ENCODE measurements at regions not wholly inside any gene's neighbourhood (a gene's known extent, or its start where the extent isn't known, plus 50 kb on each side); places are given as distances from the start of the nearest gene placed in this dataset.

DNA sequence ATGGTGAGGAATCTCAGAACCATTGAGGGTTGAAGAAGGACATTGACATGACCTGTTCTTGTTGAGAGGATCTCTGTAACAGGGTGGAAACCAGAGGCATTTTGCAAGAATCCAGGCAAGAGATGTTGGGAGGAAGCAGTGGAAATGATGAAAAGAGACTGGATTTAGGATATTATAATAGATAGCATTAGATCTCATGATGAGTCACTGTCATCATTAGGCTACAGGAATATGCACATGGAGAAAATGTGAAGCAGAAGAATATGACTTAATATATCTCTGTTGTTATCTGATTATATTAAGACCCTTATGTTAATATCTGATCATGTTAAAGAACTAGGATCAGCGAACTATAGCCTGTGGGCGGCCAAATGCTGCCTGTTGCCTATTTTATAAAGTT is 393.0 kb upstream of the MTPN start:
- Histone ChIP-seq H3K27me3 (no peaks in the 10 kb centered on the region), H3K4me3 (no peak overlapping the region), H3K4me1 (no peaks in the 10 kb centered on the region), H3K27ac (no peak overlapping the region), H3K36me3 (no peaks in the 10 kb centered on the region), H3K9me3 (no peaks in the 10 kb centered on the region)
- TF ChIP-seq POLR2A (IDR thresholded peaks at IDR 0.05) = no peak
- TF ChIP-seq, protein P1, sequence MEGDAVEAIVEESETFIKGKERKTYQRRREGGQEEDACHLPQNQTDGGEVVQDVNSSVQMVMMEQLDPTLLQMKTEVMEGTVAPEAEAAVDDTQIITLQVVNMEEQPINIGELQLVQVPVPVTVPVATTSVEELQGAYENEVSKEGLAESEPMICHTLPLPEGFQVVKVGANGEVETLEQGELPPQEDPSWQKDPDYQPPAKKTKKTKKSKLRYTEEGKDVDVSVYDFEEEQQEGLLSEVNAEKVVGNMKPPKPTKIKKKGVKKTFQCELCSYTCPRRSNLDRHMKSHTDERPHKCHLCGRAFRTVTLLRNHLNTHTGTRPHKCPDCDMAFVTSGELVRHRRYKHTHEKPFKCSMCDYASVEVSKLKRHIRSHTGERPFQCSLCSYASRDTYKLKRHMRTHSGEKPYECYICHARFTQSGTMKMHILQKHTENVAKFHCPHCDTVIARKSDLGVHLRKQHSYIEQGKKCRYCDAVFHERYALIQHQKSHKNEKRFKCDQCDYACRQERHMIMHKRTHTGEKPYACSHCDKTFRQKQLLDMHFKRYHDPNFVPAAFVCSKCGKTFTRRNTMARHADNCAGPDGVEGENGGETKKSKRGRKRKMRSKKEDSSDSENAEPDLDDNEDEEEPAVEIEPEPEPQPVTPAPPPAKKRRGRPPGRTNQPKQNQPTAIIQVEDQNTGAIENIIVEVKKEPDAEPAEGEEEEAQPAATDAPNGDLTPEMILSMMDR (IDR thresholded peaks at IDR 0.05 in 4 of 5, conservative IDR thresholded peaks at IDR 0.05 in 1 of 5) = no peak
- DNase-seq (no peak), ATAC-seq (no peak)
- intact Hi-C loops (cut with DNase I; ENCODE audit: low total_unique reads) (no loop called here), in situ Hi-C loops (cut with MboI; ENCODE audit: low sequenced_read_pairs in 4 of 4) (no loop called here)

DNA sequence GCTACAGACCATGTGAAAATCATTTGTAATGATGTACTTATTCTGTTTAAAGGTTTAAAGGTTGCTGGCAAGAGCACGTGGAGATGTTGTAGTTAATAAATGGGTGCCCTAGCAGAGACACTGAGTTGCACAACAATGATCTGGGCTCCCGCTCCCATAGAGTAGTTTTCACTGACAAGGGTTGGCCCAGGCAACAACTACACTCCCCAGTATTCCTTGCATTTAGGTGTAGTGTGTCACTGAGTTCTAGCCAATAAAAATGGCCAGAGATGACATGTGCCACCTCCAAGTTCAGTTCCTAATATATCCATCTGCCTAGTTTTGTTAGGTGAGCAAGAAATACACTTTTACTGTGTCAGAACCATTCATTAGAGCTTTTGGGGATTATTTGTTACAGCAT is 392.1 kb upstream of the MTPN start:
- intact Hi-C loops (cut with DNase I; ENCODE audit: low total_unique reads) = no loop called here
- no peak for TF ChIP-seq POLR2A (IDR thresholded peaks at IDR 0.05)
- TF ChIP-seq, protein P1 (IDR thresholded peaks at IDR 0.05 in 4 of 5, conservative IDR thresholded peaks at IDR 0.05 in 1 of 5) = no peak

DNA sequence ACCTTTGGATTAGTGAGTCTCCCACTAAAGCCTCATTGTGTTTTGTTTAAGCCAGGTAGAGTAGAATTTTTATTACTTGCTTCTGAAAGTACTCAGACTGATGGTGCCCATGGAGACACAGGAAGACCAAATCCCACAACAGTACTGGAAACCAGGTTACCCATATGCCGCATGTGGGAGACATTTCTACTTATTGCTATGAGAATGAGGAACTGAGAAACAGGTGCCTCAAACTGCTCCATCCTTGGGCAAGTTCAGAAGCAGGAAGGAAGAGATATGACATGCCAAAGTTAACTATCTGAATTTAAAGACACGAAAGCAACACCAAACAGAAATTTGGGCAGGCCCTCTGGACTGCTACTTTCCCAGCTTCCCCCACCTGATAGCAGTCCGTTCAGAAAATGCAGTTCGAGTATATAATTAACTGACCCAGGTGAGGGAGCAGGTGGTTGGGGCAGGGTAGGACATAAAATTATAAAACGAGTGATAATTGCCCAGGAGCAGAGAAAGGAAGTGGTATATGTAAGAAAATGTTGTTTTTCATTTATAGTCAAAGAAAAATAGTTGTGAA is 382.3 kb upstream of the MTPN start:
- Histone ChIP-seq H3K9me3 (no peaks in the 10 kb centered on the region), H3K4me1 (no peaks in the 10 kb centered on the region), H3K4me3 (no peak overlapping the region), H3K36me3 (no peaks in the 10 kb centered on the region), H3K27me3 (no peaks in the 10 kb centered on the region), H3K27ac (no peak overlapping the region)
- intact Hi-C loops (cut with DNase I; ENCODE audit: low total_unique reads) = no loop called here
- in situ Hi-C loops (cut with MboI; ENCODE audit: low sequenced_read_pairs in 4 of 4) = no loop called here
- ATAC-seq = no peak
- TF ChIP-seq, protein P1 (IDR thresholded peaks at IDR 0.05 in 4 of 5, conservative IDR thresholded peaks at IDR 0.05 in 1 of 5) = no peak
- no peak for TF ChIP-seq POLR2A (IDR thresholded peaks at IDR 0.05)
- DNase-seq = no peak

More for the DNA sequence above, 392.1 kb upstream of the MTPN start:
- H3K27me3 ChIP-seq = no peaks in the 10 kb centered on the region
- H3K36me3 ChIP-seq = no peaks in the 10 kb centered on the region
- no peaks in the 10 kb centered on the region for H3K9me3 ChIP-seq
- no peaks in the 10 kb centered on the region for H3K4me1 ChIP-seq
- no peak overlapping the region for H3K27ac ChIP-seq
- no peak overlapping the region for H3K4me3 ChIP-seq
- in situ Hi-C loops (cut with MboI; ENCODE audit: low sequenced_read_pairs in 4 of 4) = no loop called here
- no peak for ATAC-seq
- DNase-seq = no peak

DNA sequence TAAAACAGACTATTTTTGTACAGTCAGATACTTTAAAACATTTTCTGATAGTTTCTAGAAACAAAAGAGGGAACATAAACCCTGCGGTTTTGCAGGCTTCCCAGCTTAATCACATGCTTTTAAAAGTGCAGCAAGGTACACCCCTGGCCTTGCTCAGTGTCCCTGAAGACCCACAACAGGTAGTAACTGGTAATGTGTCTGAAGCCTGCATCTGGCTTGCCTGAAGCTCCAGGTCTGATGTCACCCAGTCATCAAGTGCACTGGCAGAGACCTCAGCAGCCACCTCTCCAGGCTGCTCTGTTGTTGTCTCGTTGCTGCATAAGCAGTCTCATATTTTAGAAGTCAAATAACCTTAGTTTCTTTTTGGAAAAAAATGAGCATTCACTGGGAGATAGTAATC is 376.1 kb upstream of the MTPN start:
- H3K4me3 ChIP-seq = no peak overlapping the region
- H3K9me3 ChIP-seq = no peaks in the 10 kb centered on the region
- in situ Hi-C loops (cut with MboI; ENCODE audit: low sequenced_read_pairs in 4 of 4) = no loop called here
- H3K27me3 ChIP-seq = no peaks in the 10 kb centered on the region
- H3K36me3 ChIP-seq = no peaks in the 10 kb centered on the region
- DNase-seq = no peak
- no peak for ATAC-seq
- no peak for TF ChIP-seq POLR2A (IDR thresholded peaks at IDR 0.05)
- TF ChIP-seq, protein P1 (IDR thresholded peaks at IDR 0.05 in 4 of 5, conservative IDR thresholded peaks at IDR 0.05 in 1 of 5) = no peak
- no peak overlapping the region for H3K27ac ChIP-seq
- no peaks in the 10 kb centered on the region for H3K4me1 ChIP-seq
- intact Hi-C loops (cut with DNase I; ENCODE audit: low total_unique reads) = no loop called here

Data from gastrocnemius medialis (tissue), 4 donors.